Heart right ventricle (tissue), 16 donors: ENCODE measurements at regions not wholly inside any gene's neighbourhood (a gene's known extent, or its start where the extent isn't known, plus 50 kb on each side); places are given as distances from the start of the nearest gene placed in this dataset.

ENCODE experiments used
- ATAC-seq, 8 donors: fragments of 200-7000 bp; cut with Tn5 transposase; one replicate each; pipeline ENCODE4 v1.9.1; 2020; ENCODE audit warnings: mild to moderate bottlenecking in 8 of 8, moderate library complexity in 8 of 8, moderate number of reproducible peaks in 1 of 8
- DNase-seq, 2 donors: peaks; one replicate each; pipeline ENCODE4 v3.0.0-alpha.2; 2020
- H3K27ac ChIP-seq, 10 donors: fragments of 200-600 bp; sonication (generic) in 2 of 10; one replicate each; pipeline versions ENCODE4 v1.5.0 to v1.8.0; 2020 to 2022; ENCODE audit warnings: mild to moderate bottlenecking in 3 of 10
- H3K27me3 ChIP-seq, 7 donors: fragments of 200-600 bp; one replicate each; pipeline ENCODE4 v1.8.0; 2021 to 2022; ENCODE audit warnings: mild to moderate bottlenecking in 2 of 7
- H3K36me3 ChIP-seq, 9 donors: fragments of 200-600 bp; sonication (generic) in 1 of 9; one replicate each; pipeline versions ENCODE4 v1.5.0 to v1.8.0; 2020 to 2022; ENCODE audit warnings: mild to moderate bottlenecking in 2 of 9
- H3K4me1 ChIP-seq, 9 donors: fragments of 200-600 bp; sonication (generic) in 1 of 9; one replicate each; pipeline versions ENCODE4 v1.5.0 to v1.8.0; 2020 to 2022; ENCODE audit warnings: mild to moderate bottlenecking in 4 of 9
- H3K4me3 ChIP-seq, 10 donors: fragments of 200-600 bp; sonication (generic) in 2 of 10; one replicate each; pipeline versions ENCODE4 v1.5.0 to v1.8.0; 2020 to 2022; ENCODE audit warnings: mild to moderate bottlenecking in 7 of 10, moderate library complexity in 2 of 10
- H3K9me3 ChIP-seq, 11 donors: fragments of 200-600 bp in 10 of 11; sonication (generic) in 2 of 11; one replicate each; pipeline versions ENCODE4 v1.5.0 to v1.8.0; 2013 to 2022; ENCODE audit warnings: mild to moderate bottlenecking in 2 of 11, control low read depth in 1 of 11, moderate library complexity in 1 of 11
- WGBS, 2 donors: extraction: QIAGEN DNeasy Blood & Tissue Kit; methylation state at CpG; one replicate each; pipeline ENCODE4 v1.1.7; 2013; ENCODE audit warnings: inconsistent platforms in 1 of 2; 5-methylcytosine and 5-hydroxymethylcytosine counted together
- intact Hi-C, 10 donors: fragments of 100-400 bp; cut with DNase I; formaldehyde crosslinking; loops; one replicate each; pipeline versions ENCODE4 v1.11.1 to v1.14.2; 2022
- TF ChIP-seq, protein P1 (sequence below), 9 donors: fragments of 200-600 bp; sonication (generic) in 2 of 9; IDR thresholded peaks; one replicate each; pipeline versions ENCODE4 v1.5.0 to v1.8.0; 2021 to 2022; ENCODE audit warnings: antibody characterized with exemption in 9 of 9, mild to moderate bottlenecking in 5 of 9, moderate library complexity in 1 of 9
- donor health status: Arrhythmogenic right ventricular cardiomyopathy.
- donor health status: ischemic (EF 13 %, LVEDD 7.1; RV severe dilation, severe dysfunction).
- donor health status: healthy with polysubstance abuse.
- donor health status: DM: no; HTN: yes; CAD: no.
- donor health status: DM: no; HTN: no; CAD: no.
- donor health status: ischemic (EF 25% LVEDD 6.9; RV normal size, moderate dysfunction).
- donor health status: ischemic (EF 25% LVEDD 5.7; RV mildly dilated, moderate dysfunction).
- donor health status: healthy.
- donor health status: DM: yes; HTN: yes; CAD: no.
- donor health status: Ischemic cardiomyopathy.
- donor health status: ischemic (EF 35%, LVEDD 5.7; RV mildly dilated, moderate dysfunction).
- donor health status: nonischemic (EF 11% LVEDD 7.7; RV severe dilation, severe dysfunction).
- donor health status: DM: yes; HTN: yes; CAD: no.
- donor health status: PGD.
- donor health status: ischemic (EF 29% LVEDD 5.4; RV normal size, mild dysfunction).
- donor health status: nonischemic (EF 23%, LVEDD 6.1; RV moderate dilation, normal function).

- ATAC-seq (no peak), DNase-seq (no peak)
- TF ChIP-seq, protein P1, sequence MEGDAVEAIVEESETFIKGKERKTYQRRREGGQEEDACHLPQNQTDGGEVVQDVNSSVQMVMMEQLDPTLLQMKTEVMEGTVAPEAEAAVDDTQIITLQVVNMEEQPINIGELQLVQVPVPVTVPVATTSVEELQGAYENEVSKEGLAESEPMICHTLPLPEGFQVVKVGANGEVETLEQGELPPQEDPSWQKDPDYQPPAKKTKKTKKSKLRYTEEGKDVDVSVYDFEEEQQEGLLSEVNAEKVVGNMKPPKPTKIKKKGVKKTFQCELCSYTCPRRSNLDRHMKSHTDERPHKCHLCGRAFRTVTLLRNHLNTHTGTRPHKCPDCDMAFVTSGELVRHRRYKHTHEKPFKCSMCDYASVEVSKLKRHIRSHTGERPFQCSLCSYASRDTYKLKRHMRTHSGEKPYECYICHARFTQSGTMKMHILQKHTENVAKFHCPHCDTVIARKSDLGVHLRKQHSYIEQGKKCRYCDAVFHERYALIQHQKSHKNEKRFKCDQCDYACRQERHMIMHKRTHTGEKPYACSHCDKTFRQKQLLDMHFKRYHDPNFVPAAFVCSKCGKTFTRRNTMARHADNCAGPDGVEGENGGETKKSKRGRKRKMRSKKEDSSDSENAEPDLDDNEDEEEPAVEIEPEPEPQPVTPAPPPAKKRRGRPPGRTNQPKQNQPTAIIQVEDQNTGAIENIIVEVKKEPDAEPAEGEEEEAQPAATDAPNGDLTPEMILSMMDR (IDR thresholded peaks at IDR 0.05): no peak
Observed at GRCh38 chr10:123356799-123357198, 202.6 kb downstream of the BUB3 start.

GRCh38 chr10:123357421-123357930, 203.3 kb downstream of the BUB3 start:
- no peaks in the 10 kb centered on the region for H3K9me3 ChIP-seq
- no peak overlapping the region for H3K27ac ChIP-seq
- DNase-seq (no peak), ATAC-seq (no peak)
- TF ChIP-seq, protein P1 (IDR thresholded peaks at IDR 0.05): no peak
- intact Hi-C loops: no loop called here
- no peak overlapping the region for H3K4me3 ChIP-seq
- no peaks in the 10 kb centered on the region for H3K4me1 ChIP-seq
- H3K27me3 ChIP-seq: peaks cover 0 to 10% (median 0%) of the 10 kb centered on the region in 7 donors
- H3K36me3 ChIP-seq: no peaks in the 10 kb centered on the region
- WGBS, 2 donors: 61 to 64% methylated on average over 17 of the region's 17 CpGs

More at GRCh38 chr10:123356799-123357198, 202.6 kb downstream of the BUB3 start:
- 79 to 84% methylated on average over 5 of the region's 5 CpGs for WGBS, 2 donors
- Histone ChIP-seq H3K4me1 (no peaks in the 10 kb centered on the region), H3K36me3 (no peaks in the 10 kb centered on the region), H3K9me3 (no peaks in the 10 kb centered on the region), H3K27ac (no peak overlapping the region), H3K4me3 (no peak overlapping the region), H3K27me3 (peaks cover 0 to 10% (median 0%) of the 10 kb centered on the region in 7 donors)
- intact Hi-C loops: no loop called here

- DNase-seq: no peak
- intact Hi-C loops: no loop called here
- WGBS, 2 donors: 82 to 95% methylated on average over 2 of the region's 2 CpGs
- H3K27me3 ChIP-seq: peaks cover 0 to 10% (median 0%) of the 10 kb centered on the region in 7 donors
- ATAC-seq: no peak
- no peaks in the 10 kb centered on the region for H3K4me1 ChIP-seq
- no peaks in the 10 kb centered on the region for H3K9me3 ChIP-seq
- TF ChIP-seq, protein P1 (IDR thresholded peaks at IDR 0.05): no peak
- no peak overlapping the region for H3K4me3 ChIP-seq
- H3K27ac ChIP-seq: no peak overlapping the region
- H3K36me3 ChIP-seq: no peaks in the 10 kb centered on the region
Observed at GRCh38 chr10:123359539-123359938, 205.3 kb downstream of the BUB3 start.

GRCh38 chr10:123361832-123362231, 207.6 kb downstream of the BUB3 start:
- no peaks in the 10 kb centered on the region for H3K9me3 ChIP-seq
- H3K4me1 ChIP-seq: no peaks in the 10 kb centered on the region
- no peaks in the 10 kb centered on the region for H3K36me3 ChIP-seq
- WGBS, 2 donors: 84 to 88% methylated on average over 5 of the region's 5 CpGs
- ATAC-seq (no peak), DNase-seq (no peak)
- no peak overlapping the region for H3K27ac ChIP-seq
- peaks cover 0 to 6% (median 0%) of the 10 kb centered on the region in 7 donors for H3K27me3 ChIP-seq
- no peak overlapping the region for H3K4me3 ChIP-seq
- intact Hi-C loops: no loop called here
- TF ChIP-seq, protein P1 (IDR thresholded peaks at IDR 0.05): no peak
